ENCODE measurements at regions not wholly inside any gene's neighbourhood (a gene's known extent, or its start where the extent isn't known, plus 50 kb on each side); places are given as distances from the start of the nearest gene placed in this dataset.

- Histone ChIP-seq H3K9me3 (no peaks in the 10 kb centered on the region), H3K4me3 (no peak overlapping the region), H3K36me3 (no peaks in the 10 kb centered on the region), H3K4me1 (no peaks in the 10 kb centered on the region), H3K27ac (no peak overlapping the region), H3K27me3 (no peaks in the 10 kb centered on the region)
- no peak for DNase-seq
- TF ChIP-seq POLR2A (IDR thresholded peaks at IDR 0.05) (no peak), CTCF (IDR thresholded peaks at IDR 0.05) (no peak)
- intact Hi-C loops (cut with DNase I; ENCODE audit: low total_unique reads) = no loop called here
These were observed 299.1 kb upstream of the SPRED2 start for GRCh38 chr2:65731476-65731875.

GRCh38 chr2:65730186-65730585 is 297.8 kb upstream of the SPRED2 start:
- no peaks in the 10 kb centered on the region for H3K27me3 ChIP-seq
- intact Hi-C loops (cut with DNase I; ENCODE audit: low total_unique reads) = no loop called here
- DNase-seq = no peak
- no peaks in the 10 kb centered on the region for H3K9me3 ChIP-seq
- H3K27ac ChIP-seq = no peak overlapping the region
- TF ChIP-seq CTCF (IDR thresholded peaks at IDR 0.05) (no peak), POLR2A (IDR thresholded peaks at IDR 0.05) (no peak)
- no peaks in the 10 kb centered on the region for H3K36me3 ChIP-seq
- no peak overlapping the region for H3K4me3 ChIP-seq
- H3K4me1 ChIP-seq = no peaks in the 10 kb centered on the region

- Histone ChIP-seq H3K4me1 (no peaks in the 10 kb centered on the region), H3K36me3 (no peaks in the 10 kb centered on the region), H3K27me3 (no peaks in the 10 kb centered on the region), H3K9me3 (no peaks in the 10 kb centered on the region), H3K4me3 (no peak overlapping the region), H3K27ac (no peak overlapping the region)
- intact Hi-C loops (cut with DNase I; ENCODE audit: low total_unique reads) = no loop called here
- TF ChIP-seq POLR2A (IDR thresholded peaks at IDR 0.05) (no peak), CTCF (IDR thresholded peaks at IDR 0.05) (no peak)
- DNase-seq = no peak
These were observed 296.8 kb upstream of the SPRED2 start for GRCh38 chr2:65729246-65729645.

- intact Hi-C loops (cut with DNase I; ENCODE audit: low total_unique reads) = no loop called here
- no peak overlapping the region for H3K4me3 ChIP-seq
- no peaks in the 10 kb centered on the region for H3K36me3 ChIP-seq
- no peaks in the 10 kb centered on the region for H3K4me1 ChIP-seq
- no peaks in the 10 kb centered on the region for H3K9me3 ChIP-seq
- no peak for DNase-seq
- no peak overlapping the region for H3K27ac ChIP-seq
- H3K27me3 ChIP-seq = no peaks in the 10 kb centered on the region
- no peak for TF ChIP-seq POLR2A (IDR thresholded peaks at IDR 0.05)
- no peak for TF ChIP-seq CTCF (IDR thresholded peaks at IDR 0.05)
These were observed 296.2 kb upstream of the SPRED2 start for GRCh38 chr2:65728477-65729180.

GRCh38 chr2:65727816-65728215 is 295.4 kb upstream of the SPRED2 start:
- intact Hi-C loops (cut with DNase I; ENCODE audit: low total_unique reads) = no loop called here
- Histone ChIP-seq H3K36me3 (no peaks in the 10 kb centered on the region), H3K27ac (no peak overlapping the region), H3K4me3 (no peak overlapping the region), H3K9me3 (no peaks in the 10 kb centered on the region), H3K27me3 (no peaks in the 10 kb centered on the region), H3K4me1 (no peaks in the 10 kb centered on the region)
- no peak for DNase-seq
- TF ChIP-seq POLR2A (IDR thresholded peaks at IDR 0.05) (no peak), CTCF (IDR thresholded peaks at IDR 0.05) (no peak)
